ENCODE measurements at regions not wholly inside any gene's neighbourhood (a gene's known extent, or its start where the extent isn't known, plus 50 kb on each side); places are given as distances from the start of the nearest gene placed in this dataset.

GRCh38 chrX:9087271-9088040, 53.5 kb upstream of the FAM9B start:
- FAIRE-seq (no peak), DNase-seq (ENCODE audit: insufficient read length, low spot score) (no peak)
- no peak for TF ChIP-seq CTCF (IDR thresholded peaks at IDR 0.05; ENCODE audit: insufficient read depth, missing control alignments)

GRCh38 chrX:9088896-9089295, 55.0 kb upstream of the FAM9B start:
- no peak for FAIRE-seq
- DNase-seq (ENCODE audit: insufficient read length, low spot score), result no peak
- no peak for TF ChIP-seq CTCF (IDR thresholded peaks at IDR 0.05; ENCODE audit: insufficient read depth, missing control alignments)

- DNase-seq (ENCODE audit: insufficient read length, low spot score) (no peak), FAIRE-seq (no peak)
- TF ChIP-seq CTCF (IDR thresholded peaks at IDR 0.05; ENCODE audit: insufficient read depth, missing control alignments), result no peak
These were observed 56.8 kb upstream of the FAM9B start for GRCh38 chrX:9090766-9091165.

GRCh38 chrX:9091258-9091657, 57.3 kb upstream of the FAM9B start:
- FAIRE-seq, result no peak
- no peak for DNase-seq (ENCODE audit: insufficient read length, low spot score)
- no peak for TF ChIP-seq CTCF (IDR thresholded peaks at IDR 0.05; ENCODE audit: insufficient read depth, missing control alignments)

GRCh38 chrX:9102956-9103355, 69.0 kb upstream of the FAM9B start:
- FAIRE-seq (no peak), DNase-seq (ENCODE audit: insufficient read length, low spot score) (no peak)
- no peak for TF ChIP-seq CTCF (IDR thresholded peaks at IDR 0.05; ENCODE audit: insufficient read depth, missing control alignments)

- DNase-seq (ENCODE audit: insufficient read length, low spot score) (no peak), FAIRE-seq (no peak)
- TF ChIP-seq CTCF (IDR thresholded peaks at IDR 0.05; ENCODE audit: insufficient read depth, missing control alignments), result no peak
These were observed 74.1 kb upstream of the FAM9B start for GRCh38 chrX:9108054-9108453.

- no peak for TF ChIP-seq CTCF (IDR thresholded peaks at IDR 0.05; ENCODE audit: insufficient read depth, missing control alignments)
- DNase-seq (ENCODE audit: insufficient read length, low spot score) (no peak), FAIRE-seq (no peak)
These were observed 76.9 kb upstream of the FAM9B start for GRCh38 chrX:9110808-9111207.
